Rectal smooth muscle tissue (tissue), 1 donor: ENCODE measurements at regions not wholly inside any gene's neighbourhood (a gene's known extent, or its start where the extent isn't known, plus 50 kb on each side); places are given as distances from the start of the nearest gene placed in this dataset.
"Not testable (repeated sequence)": the region's sequence is repeated elsewhere in the genome, so short reads cannot be mapped to it uniquely, and the experiment has no call there.

ENCODE experiments used
- H3K27ac ChIP-seq: one replicate; pipeline ENCODE4 v1.7.0; 2013; ENCODE audit warnings: low read depth, low read length, inconsistent platforms
- H3K27me3 ChIP-seq: one replicate; pipeline ENCODE4 v1.7.0; 2013; ENCODE audit warnings: low read length; ENCODE audit not compliant: control insufficient read depth, insufficient read depth
- H3K36me3 ChIP-seq: one replicate; pipeline ENCODE4 v1.7.0; 2013; ENCODE audit warnings: low read length; ENCODE audit not compliant: control insufficient read depth, insufficient read depth
- H3K4me1 ChIP-seq: one replicate; pipeline ENCODE4 v1.7.0; 2013; ENCODE audit warnings: low read length; ENCODE audit not compliant: control insufficient read depth, insufficient read depth
- H3K4me3 ChIP-seq: one replicate; pipeline ENCODE4 v1.7.0; 2013; ENCODE audit warnings: low read length
- H3K9ac ChIP-seq: one replicate; pipeline ENCODE4 v1.7.0; 2013; ENCODE audit warnings: low read length

DNA sequence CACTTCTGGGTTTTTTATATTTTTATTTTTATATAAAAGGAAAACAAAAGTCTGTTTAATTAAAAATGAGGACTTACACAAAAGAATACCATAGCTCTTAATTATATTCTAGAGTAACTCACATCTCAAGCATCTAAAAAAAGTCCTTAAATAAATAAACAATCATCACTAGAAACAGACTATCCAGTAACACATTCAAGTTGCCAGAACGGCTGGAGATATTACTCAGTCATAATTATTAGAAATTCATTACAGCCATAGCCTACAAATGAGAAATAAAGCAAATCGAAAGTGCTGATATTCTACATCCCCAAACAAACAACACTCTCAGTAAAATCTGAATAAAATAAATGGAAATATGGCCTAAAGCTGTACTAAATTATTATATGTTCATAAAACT, 182.5 kb upstream of the C11orf58 start:
- Histone ChIP-seq H3K4me3 (no peak overlapping the region), H3K27ac (no peak overlapping the region), H3K4me1 (no peaks in the 10 kb centered on the region)

GRCh38 chr11:16554361-16554760, 184.1 kb upstream of the C11orf58 start:
- Histone ChIP-seq H3K27ac (no peak overlapping the region), H3K36me3 (no peaks in the 10 kb centered on the region), H3K4me3 (no peak overlapping the region), H3K4me1 (no peaks in the 10 kb centered on the region), H3K9ac (no peak overlapping the region), H3K27me3 (no peaks in the 10 kb centered on the region)

More for the DNA sequence above, 182.5 kb upstream of the C11orf58 start:
- no peak overlapping the region for H3K9ac ChIP-seq
- H3K36me3 ChIP-seq: no peaks in the 10 kb centered on the region
- H3K27me3 ChIP-seq: no peaks in the 10 kb centered on the region

DNA sequence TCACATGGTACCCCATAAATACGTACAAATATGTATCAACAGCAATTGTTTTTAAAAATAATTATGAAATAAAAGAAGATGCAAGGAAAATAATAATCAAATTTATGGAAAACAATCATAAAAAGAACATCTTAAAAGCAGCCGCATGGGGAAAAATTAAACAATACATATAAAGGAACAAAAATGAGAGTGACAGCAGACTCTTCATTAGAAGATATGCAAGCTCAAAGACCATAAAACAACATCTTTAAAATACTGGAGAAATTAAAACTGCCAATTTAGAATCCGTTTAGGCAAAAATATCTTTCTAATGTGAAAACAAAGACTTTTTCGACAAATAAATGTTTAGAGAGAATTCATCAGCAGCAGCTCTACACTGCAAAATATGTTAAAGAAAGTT, 190.6 kb upstream of the C11orf58 start:
- Histone ChIP-seq H3K27me3 (no peaks in the 10 kb centered on the region), H3K9ac (no peak overlapping the region), H3K36me3 (no peaks in the 10 kb centered on the region), H3K4me1 (no peaks in the 10 kb centered on the region), H3K27ac (no peak overlapping the region), H3K4me3 (no peak overlapping the region)

DNA sequence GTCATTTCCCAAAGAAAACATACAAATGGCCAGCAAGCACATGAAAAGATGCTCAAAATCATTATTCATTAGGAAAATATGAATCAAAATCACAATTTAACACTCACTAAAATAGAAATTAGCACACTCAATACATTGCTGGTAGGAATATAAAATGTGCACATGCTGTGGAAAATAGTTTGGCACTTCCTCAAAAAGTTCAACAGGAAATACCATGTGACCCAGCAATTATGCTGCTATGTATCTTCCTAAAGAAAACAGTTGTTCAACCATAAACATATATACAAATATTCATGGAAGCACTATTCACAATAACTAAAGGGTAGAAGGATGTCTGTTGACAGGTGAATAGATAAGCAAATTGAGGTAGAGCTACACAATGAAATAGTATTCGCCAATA, 187.3 kb upstream of the SOX6 start:
- H3K27me3 ChIP-seq: no peaks in the 10 kb centered on the region
- no peaks in the 10 kb centered on the region for H3K36me3 ChIP-seq
- no peak overlapping the region for H3K27ac ChIP-seq
- H3K4me1 ChIP-seq: no peaks in the 10 kb centered on the region
- no peak overlapping the region for H3K9ac ChIP-seq
- H3K4me3 ChIP-seq: no peak overlapping the region

GRCh38 chr11:16542353-16542752, 186.0 kb upstream of the SOX6 start:
- Histone ChIP-seq H3K27me3 (no peaks in the 10 kb centered on the region), H3K27ac (no peak overlapping the region), H3K4me1 (no peaks in the 10 kb centered on the region), H3K4me3 (no peak overlapping the region), H3K9ac (no peak overlapping the region), H3K36me3 (no peaks in the 10 kb centered on the region)

GRCh38 chr11:16536513-16536912, 180.2 kb upstream of the SOX6 start:
- Histone ChIP-seq H3K9ac (no peak overlapping the region), H3K27ac (no peak overlapping the region), H3K4me1 (no peaks in the 10 kb centered on the region), H3K36me3 (no peaks in the 10 kb centered on the region), H3K4me3 (no peak overlapping the region), H3K27me3 (no peaks in the 10 kb centered on the region)

- H3K36me3 ChIP-seq: no peaks in the 10 kb centered on the region
- no peak overlapping the region for H3K27ac ChIP-seq
These were observed 172.3 kb upstream of the SOX6 start for GRCh38 chr11:16528639-16529038.

GRCh38 chr11:16527525-16528246, 171.3 kb upstream of the SOX6 start:
- Histone ChIP-seq H3K9ac (no peak overlapping the region), H3K4me3 (no peak overlapping the region), H3K27me3 (no peaks in the 10 kb centered on the region), H3K27ac (no peak overlapping the region), H3K4me1 (no peaks in the 10 kb centered on the region), H3K36me3 (no peaks in the 10 kb centered on the region)

More at GRCh38 chr11:16528639-16529038, 172.3 kb upstream of the SOX6 start:
- H3K4me1 ChIP-seq: no peaks in the 10 kb centered on the region
- H3K4me3 ChIP-seq: no peak overlapping the region
- H3K27me3 ChIP-seq: no peaks in the 10 kb centered on the region
- H3K9ac ChIP-seq: no peak overlapping the region

DNA sequence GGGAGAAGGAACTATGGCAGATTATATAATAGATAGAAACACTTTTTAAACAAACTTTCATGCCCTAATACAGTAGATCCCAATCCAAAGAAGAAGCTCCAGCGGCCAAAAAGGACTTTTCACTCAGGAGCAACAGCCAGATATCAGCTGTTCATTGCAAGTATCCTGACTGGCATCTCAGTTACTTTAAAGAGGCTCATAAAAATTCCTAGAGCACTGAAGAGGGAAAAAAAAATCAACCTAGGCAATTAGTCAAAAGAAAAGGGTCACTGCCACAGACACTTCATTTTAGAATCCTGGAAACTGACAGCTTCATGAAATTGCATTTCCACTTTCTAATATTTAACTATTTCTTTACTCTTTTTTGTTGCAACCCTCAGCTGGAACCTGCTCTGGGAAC, 170.6 kb upstream of the SOX6 start:
- Histone ChIP-seq H3K4me1 (no peaks in the 10 kb centered on the region), H3K27me3 (no peaks in the 10 kb centered on the region), H3K4me3 (no peak overlapping the region), H3K27ac (no peak overlapping the region), H3K9ac (no peak overlapping the region), H3K36me3 (no peaks in the 10 kb centered on the region)

DNA sequence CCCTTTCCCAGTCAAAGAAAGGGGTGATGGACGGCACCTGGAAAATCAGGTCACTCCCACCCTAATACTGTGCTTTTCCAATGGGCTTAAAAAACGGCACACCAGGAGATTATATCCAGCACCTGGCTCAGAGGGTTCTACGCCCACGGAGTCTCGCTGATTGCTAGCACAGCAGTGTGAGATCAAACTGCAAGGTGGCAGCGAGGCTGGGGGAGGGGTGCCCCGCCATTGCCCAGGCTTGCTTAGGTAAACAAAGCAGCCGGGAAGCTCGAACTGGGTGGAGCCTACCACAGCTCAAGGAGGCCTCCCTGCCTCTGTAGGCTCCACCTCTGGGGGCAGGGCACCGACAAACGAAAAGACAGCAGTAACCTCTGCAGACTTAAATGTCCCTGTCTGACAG, 164.4 kb upstream of the SOX6 start:
- H3K4me3 ChIP-seq, H3K4me1 ChIP-seq, H3K36me3 ChIP-seq, H3K27ac ChIP-seq, H3K27me3 ChIP-seq, H3K9ac ChIP-seq: not testable (repeated sequence)

- Histone ChIP-seq H3K9ac (no peak overlapping the region), H3K27ac (no peak overlapping the region), H3K4me1 (no peaks in the 10 kb centered on the region), H3K27me3 (no peaks in the 10 kb centered on the region), H3K36me3 (no peaks in the 10 kb centered on the region), H3K4me3 (no peak overlapping the region)
These were observed 156.5 kb upstream of the SOX6 start for GRCh38 chr11:16512899-16513241.

DNA sequence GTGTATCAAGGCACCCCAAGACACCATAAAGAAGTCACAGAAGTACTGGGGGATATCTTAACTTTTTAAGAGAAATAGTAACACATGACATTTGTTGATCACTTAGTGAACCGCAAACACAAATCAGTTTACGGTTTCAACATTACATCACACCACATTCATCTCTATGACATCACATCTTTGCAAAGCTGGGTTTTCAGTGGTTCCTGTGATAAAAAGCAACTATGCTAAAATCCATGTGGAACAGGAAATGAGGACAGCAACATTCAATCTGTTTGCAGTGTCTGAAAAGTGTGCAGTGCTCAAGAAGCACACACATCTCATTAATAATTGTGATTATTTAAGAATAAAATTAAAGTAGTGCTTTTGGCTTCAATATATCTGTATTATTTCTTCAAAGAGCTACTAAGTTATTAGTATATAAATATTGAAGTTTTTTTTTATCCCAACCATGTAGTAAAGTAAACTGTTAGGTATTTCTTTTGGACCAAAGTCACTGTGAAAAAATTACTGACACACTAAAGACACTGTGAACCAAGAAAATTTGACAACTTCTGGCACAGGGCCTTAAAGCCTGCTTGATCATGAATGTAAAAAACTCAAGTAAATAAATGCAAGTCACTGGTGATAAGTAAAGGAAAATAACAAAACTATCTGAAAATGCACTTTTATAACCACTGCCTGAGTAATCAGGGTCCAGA, 156.0 kb upstream of the SOX6 start:
- Histone ChIP-seq H3K27me3 (no peaks in the 10 kb centered on the region), H3K4me3 (no peak overlapping the region), H3K27ac (no peak overlapping the region), H3K4me1 (no peaks in the 10 kb centered on the region), H3K36me3 (no peaks in the 10 kb centered on the region), H3K9ac (no peak overlapping the region)
